ENCODE measurements at regions not wholly inside any gene's neighbourhood (a gene's known extent, or its start where the extent isn't known, plus 50 kb on each side); places are given as distances from the start of the nearest gene placed in this dataset.
"Not testable (repeated sequence)": the region's sequence is repeated elsewhere in the genome, so short reads cannot be mapped to it uniquely, and the experiment has no call there.

GRCh38 chr22:11062534-11062933 is 4465.5 kb upstream of the OR11H1 start:
- not testable (repeated sequence) for TF ChIP-seq POLR2A (IDR thresholded peaks at IDR 0.05; ENCODE audit: control extremely low read depth in 1 of 2, low read depth in 2 of 2, low read length in 2 of 2); CTCF (IDR thresholded peaks at IDR 0.05; ENCODE audit: control extremely low read depth in 1 of 3, insufficient read depth in 1 of 3, low read depth in 1 of 3, low read length in 3 of 3); RFX5 (IDR thresholded peaks at IDR 0.05; ENCODE audit: borderline replicate concordance, low read depth, low read length); GABPA (IDR thresholded peaks at IDR 0.05; ENCODE audit: borderline replicate concordance, insufficient read depth, low read length); EZH2 (IDR thresholded peaks at IDR 0.05; ENCODE audit: low read depth, low read length, severe bottlenecking); POLR2AphosphoS5 (IDR thresholded peaks at IDR 0.05; ENCODE audit: low read depth, low read length); SRF (IDR thresholded peaks at IDR 0.05; ENCODE audit: low read depth, low read length); USF2 (IDR thresholded peaks at IDR 0.05; ENCODE audit: low read length); SUZ12 (IDR thresholded peaks at IDR 0.05; ENCODE audit: low read length)
